ENCODE measurements at regions not wholly inside any gene's neighbourhood (a gene's known extent, or its start where the extent isn't known, plus 50 kb on each side); places are given as distances from the start of the nearest gene placed in this dataset.

- TF ChIP-seq POLR2AphosphoS5 (IDR thresholded peaks at IDR 0.05) (no peak), CTCF (IDR thresholded peaks at IDR 0.05) (no peak), POLR2A (IDR thresholded peaks at IDR 0.05) (no peak)
Observed at GRCh38 chr14:71560751-71561150, 371.5 kb upstream of the RGS6 start.

All from stomach (tissue), 4 donors.